Myocyte (in vitro differentiated cells): ENCODE measurements at regions not wholly inside any gene's neighbourhood (a gene's known extent, or its start where the extent isn't known, plus 50 kb on each side); places are given as distances from the start of the nearest gene placed in this dataset.
A peak's percentile ranks its signal among the peaks of the same experiment; 100 is the strongest.
"Not testable (repeated sequence)": the region's sequence is repeated elsewhere in the genome, so short reads cannot be mapped to it uniquely, and the experiment has no call there.

Experiments
- DNase-seq: peaks from one replicate; pipeline ENCODE4 v3.0.0-alpha.2; 2012; ENCODE audit warnings: low read depth

- DNase-seq, result not testable (repeated sequence)
Measured at GRCh38 chr16:18725321-18725720, 64.8 kb downstream of the RPS15A start.

DNA sequence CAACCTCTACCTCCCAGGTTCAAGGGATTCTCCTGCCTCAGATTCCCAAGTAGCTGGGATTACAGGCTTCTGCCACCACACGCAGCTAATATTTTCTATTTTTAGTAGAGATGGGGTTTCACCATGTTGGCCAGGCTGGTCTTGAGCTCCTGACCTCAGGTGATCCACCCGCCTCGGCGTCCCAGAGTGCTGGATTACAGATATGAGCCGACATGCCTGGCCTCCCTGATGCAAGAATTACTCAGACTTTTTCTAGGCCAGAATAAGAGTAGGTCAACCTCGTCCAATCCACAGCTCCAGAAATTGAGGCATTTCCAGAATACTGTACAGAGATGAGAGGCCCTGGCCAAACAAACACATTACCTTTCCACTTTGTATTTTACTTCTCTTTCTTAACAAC is 70.2 kb downstream of the RPS15A start:
- not testable (repeated sequence) for DNase-seq

GRCh38 chr16:18712580-18712979 is 77.6 kb downstream of the RPS15A start:
- DNase-seq, result peak; percentile 0

DNA sequence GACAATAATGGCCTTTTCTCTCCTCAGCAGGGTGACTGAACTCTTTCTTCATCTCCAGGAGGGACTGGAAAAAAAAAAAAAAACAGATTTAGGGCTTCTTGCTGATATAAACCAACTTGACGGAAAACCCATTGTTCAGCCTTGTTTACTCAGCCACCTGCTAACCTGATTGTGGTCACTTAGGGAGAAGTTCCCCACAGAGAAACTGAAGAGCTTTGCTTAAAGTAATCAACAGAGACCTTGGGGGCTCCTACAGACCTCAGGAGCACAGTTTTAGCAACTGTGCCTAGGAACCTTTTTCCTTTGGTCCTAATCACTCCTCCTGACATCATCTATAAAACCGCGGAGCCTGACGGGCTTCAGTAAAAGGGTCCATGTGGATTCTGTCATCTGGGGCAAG is 79.5 kb downstream of the RPS15A start:
- not testable (repeated sequence) for DNase-seq

GRCh38 chr16:18701239-18701638 is 88.9 kb downstream of the RPS15A start:
- DNase-seq, result not testable (repeated sequence)

DNA sequence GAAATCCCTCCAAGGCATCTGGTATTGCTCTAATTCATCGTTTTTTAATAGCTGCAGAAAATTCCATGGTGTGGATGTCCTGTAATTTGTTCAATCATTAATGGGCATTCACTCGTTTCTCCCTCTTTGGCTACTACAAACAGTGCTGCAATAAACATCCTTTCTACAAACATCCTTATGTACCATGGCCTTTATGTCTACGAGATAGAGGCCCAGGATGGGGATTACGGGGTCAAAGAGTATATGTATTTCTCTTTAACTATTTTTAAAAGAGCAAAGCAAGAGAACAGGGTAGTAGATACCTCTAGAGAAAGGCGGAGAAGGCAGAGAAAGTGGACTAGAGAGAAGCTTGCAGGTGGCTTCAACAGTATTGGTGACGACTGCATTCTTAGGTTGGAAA is 94.1 kb downstream of the RPS15A start:
- not testable (repeated sequence) for DNase-seq

DNA sequence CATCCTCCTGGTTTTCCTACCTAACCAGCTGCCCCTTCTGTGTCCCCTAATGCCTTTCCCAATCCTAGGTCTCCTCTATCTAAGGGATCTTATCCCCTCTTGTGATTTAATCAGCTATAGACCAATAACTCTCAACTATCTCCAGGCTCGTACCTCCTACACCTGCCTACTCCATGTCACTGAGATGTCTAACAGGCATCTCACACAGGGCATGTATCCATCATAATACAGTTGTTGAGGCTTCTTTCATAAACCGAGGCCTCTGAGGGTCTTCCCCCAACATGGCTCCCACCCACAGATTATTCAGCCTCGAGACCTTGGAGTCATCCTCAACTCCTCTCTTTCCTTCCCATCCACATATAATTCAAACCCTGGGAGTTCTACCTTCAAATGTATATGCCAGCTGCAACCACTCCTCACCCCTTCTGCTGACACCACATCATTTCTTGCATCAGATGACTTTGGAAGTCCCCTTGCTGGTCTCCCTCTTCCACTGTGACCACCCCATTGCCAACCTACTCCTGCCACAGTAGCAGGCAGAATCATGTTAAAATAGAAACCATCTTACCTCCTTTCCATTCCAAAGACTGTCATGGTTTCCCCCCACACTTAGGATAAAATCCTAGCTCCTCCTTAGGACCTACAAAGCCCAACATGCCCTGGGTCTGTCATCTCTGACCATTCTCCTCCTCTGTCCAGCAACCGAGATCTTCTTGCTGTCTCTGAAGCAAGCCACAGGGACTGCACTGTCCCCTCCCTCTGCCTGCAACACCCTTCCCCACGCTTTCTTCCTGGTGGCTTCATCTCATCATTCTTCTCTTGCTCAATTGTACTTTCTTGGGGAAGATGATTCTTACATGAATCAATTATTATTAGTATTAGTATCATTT is 103.8 kb downstream of the RPS15A start:
- not testable (repeated sequence) for DNase-seq

DNA sequence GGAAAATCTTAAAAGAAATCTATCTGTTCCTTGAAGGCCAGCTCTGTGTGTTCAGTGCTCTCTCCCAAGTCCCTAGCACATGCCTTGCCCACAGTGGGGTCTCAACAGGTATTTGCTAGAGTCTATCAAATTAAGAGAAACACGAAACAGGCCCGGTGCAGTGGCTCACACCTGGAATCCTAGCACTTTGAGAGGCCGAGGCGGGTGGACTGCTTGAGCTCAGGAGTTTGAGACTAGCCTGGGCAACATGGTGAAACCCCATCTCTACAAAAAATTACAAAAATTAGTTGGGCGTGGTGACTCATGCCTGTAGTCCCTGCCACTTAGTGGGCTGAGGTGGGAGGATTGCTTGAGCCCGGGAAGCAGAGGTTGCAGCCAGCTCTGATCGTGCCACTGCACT is 83.9 kb upstream of the NOMO2 start:
- not testable (repeated sequence) for DNase-seq

DNA sequence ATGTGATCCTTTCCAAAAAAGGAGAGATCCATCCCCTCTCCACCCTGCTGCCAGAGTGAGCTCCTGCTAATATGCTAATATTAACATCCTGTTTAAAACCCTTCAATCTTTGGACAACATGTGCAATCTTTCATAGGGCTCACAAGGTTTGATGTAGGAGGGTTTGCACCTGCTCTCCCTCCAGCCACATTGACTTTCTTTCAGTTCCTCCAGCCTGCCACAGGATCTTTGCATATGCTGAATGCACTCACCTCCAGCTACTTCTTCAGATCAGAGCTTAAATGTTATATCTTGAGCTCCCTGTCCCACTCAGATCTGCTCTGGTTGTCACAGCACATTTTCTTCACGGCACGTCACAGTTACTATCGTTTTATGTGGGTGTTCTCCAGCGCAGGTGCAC is 75.0 kb upstream of the NOMO2 start:
- DNase-seq, result not testable (repeated sequence)

GRCh38 chr16:18636148-18636547 is 74.3 kb upstream of the NOMO2 start:
- DNase-seq, result not testable (repeated sequence)

- not testable (repeated sequence) for DNase-seq
Measured at GRCh38 chr16:18634981-18635380, 73.1 kb upstream of the NOMO2 start.

- DNase-seq, result not testable (repeated sequence)
Measured at GRCh38 chr16:18631713-18632112, 69.8 kb upstream of the NOMO2 start.

DNA sequence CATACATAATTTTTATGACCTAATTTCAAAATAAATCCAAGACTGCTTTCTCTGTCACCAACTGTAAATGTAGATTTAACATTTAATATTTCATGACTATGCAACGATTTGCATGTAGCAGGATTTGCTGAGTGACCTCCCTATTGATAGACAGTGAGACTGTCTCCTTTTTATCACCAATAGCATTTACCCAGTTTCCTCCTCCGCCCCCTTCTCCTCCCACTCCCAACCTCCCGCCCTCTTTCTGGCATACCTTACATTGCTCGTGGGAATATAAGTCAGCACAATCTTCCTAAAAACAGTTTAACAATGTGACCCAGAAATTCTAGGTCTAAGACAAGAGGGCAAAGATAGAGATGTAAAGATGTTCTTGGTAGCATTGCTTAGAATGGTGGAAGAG is 55.1 kb upstream of the NOMO2 start:
- not testable (repeated sequence) for DNase-seq

- not testable (repeated sequence) for DNase-seq
Measured at GRCh38 chr16:18616137-18616755, 54.3 kb upstream of the NOMO2 start.
